Pancreas (tissue), 10 donors: ENCODE measurements at regions not wholly inside any gene's neighbourhood (a gene's known extent, or its start where the extent isn't known, plus 50 kb on each side); places are given as distances from the start of the nearest gene placed in this dataset.

ENCODE experiments used
- ATAC-seq, 4 donors: fragments of 200-7000 bp; cut with Tn5 transposase; one replicate each; pipeline versions ENCODE4 v1.8.0 to v1.9.1; 2020; ENCODE audit warnings: mild to moderate bottlenecking in 4 of 4, moderate library complexity in 4 of 4
- DNase-seq, 6 donors: peaks; one replicate each; pipeline ENCODE4 v3.0.0-alpha.2; 2020
- FAIRE-seq: peaks from 2 replicates; lab custom pipeline; 2012; peaks lifted over from hg19 to GRCh38; lab: Jason Lieb, UNC
- H3K27ac ChIP-seq, 4 donors: fragments of 200-600 bp; sonication (generic); 1 replicate in 3 of 4; 2 replicates in 1 of 4; pipeline versions ENCODE4 v1.5.0 to v1.8.0; 2020
- H3K27me3 ChIP-seq, 4 donors: fragments of 200-600 bp; one replicate each; pipeline ENCODE4 v1.8.0; 2021
- H3K36me3 ChIP-seq, 3 donors: fragments of 200-600 bp; sonication (generic) in 1 of 3; one replicate each; pipeline versions ENCODE4 v1.5.0 to v1.8.0; 2020 to 2021
- H3K4me1 ChIP-seq, 3 donors: fragments of 200-600 bp; one replicate each; pipeline ENCODE4 v1.8.0; 2021
- H3K4me3 ChIP-seq, 4 donors: fragments of 200-600 bp; sonication (generic) in 2 of 4; one replicate each; pipeline versions ENCODE4 v1.5.0 to v1.8.0; 2020 to 2021
- H3K9me3 ChIP-seq, 4 donors: fragments of 200-600 bp; one replicate each; pipeline ENCODE4 v1.8.0; 2021
- WGBS, 2 donors: extraction: QIAGEN DNeasy Blood & Tissue Kit; methylation state at CpG; one replicate each; pipeline ENCODE4 v1.1.7; 2013; 5-methylcytosine and 5-hydroxymethylcytosine counted together
- intact Hi-C, 3 donors: fragments of 100-400 bp; cut with DNase I; formaldehyde crosslinking; loops; one replicate each; pipeline versions ENCODE4 v1.11.1 to v1.14.2; 2022
- TF ChIP-seq, protein P1 (sequence below), 4 donors: fragments of 200-600 bp; sonication (generic) in 3 of 4; IDR thresholded peaks; one replicate each; pipeline versions ENCODE4 v1.5.0 to v1.8.0; 2021; ENCODE audit warnings: antibody characterized with exemption in 4 of 4
- donor health status: healthy with polysubstance abuse.
- donor health status: DM: no; HTN: no; CAD: no; lungs with moderate emphysema.
- donor health status: DM: no; HTN: no; CAD: no.
- donor health status: control.
- donor health status: control.
- donor health status: Bipolar disorder and iron deficiency.
- donor health status: DM: yes; HTN: yes; CAD: no.
- donor health status: DM: no; HTN: no; CAD: no.
- donor health status: DM: no; HTN: no; CAD: no.
- donor health status: DM: yes; HTN: yes; CAD: no.

- no peak for ATAC-seq
- no peaks in the 10 kb centered on the region for H3K4me1 ChIP-seq
- no peaks in the 10 kb centered on the region for H3K36me3 ChIP-seq
- H3K4me3 ChIP-seq = no peak overlapping the region
- no peak for DNase-seq
- no peak overlapping the region for H3K27ac ChIP-seq
- no peaks in the 10 kb centered on the region for H3K27me3 ChIP-seq
- no peak for FAIRE-seq
- no peaks in the 10 kb centered on the region for H3K9me3 ChIP-seq
- intact Hi-C loops = no loop called here
- TF ChIP-seq, protein P1, sequence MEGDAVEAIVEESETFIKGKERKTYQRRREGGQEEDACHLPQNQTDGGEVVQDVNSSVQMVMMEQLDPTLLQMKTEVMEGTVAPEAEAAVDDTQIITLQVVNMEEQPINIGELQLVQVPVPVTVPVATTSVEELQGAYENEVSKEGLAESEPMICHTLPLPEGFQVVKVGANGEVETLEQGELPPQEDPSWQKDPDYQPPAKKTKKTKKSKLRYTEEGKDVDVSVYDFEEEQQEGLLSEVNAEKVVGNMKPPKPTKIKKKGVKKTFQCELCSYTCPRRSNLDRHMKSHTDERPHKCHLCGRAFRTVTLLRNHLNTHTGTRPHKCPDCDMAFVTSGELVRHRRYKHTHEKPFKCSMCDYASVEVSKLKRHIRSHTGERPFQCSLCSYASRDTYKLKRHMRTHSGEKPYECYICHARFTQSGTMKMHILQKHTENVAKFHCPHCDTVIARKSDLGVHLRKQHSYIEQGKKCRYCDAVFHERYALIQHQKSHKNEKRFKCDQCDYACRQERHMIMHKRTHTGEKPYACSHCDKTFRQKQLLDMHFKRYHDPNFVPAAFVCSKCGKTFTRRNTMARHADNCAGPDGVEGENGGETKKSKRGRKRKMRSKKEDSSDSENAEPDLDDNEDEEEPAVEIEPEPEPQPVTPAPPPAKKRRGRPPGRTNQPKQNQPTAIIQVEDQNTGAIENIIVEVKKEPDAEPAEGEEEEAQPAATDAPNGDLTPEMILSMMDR (IDR thresholded peaks at IDR 0.05) = no peak
- WGBS, 2 donors = 86 to 88% methylated on average over 6 of the region's 6 CpGs
These were observed 150.3 kb upstream of the SLC24A2 start for GRCh38 chr9:19938990-19939733.

DNA sequence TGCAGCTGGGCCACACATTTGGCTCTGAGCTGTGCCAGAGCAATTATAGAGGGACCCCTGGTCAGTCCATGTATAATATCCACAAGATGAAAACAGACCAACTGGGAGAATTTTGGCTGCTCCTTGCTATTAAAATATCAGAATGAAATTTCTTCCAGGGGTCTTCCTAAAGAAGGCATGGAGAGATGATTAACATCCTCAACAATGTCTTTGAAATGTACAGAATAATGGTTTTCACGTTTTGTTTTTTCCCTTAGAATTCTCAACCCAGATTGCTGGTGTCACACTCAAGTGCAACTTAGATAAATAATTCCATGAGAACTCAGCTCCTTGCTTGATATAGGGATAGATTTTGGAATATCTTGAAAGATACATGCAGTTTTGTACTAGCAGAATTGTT lies 148.3 kb upstream of the SLC24A2 start:
- H3K36me3 ChIP-seq = no peaks in the 10 kb centered on the region
- DNase-seq = no peak

GRCh38 chr9:19936598-19936997 lies 147.8 kb upstream of the SLC24A2 start:
- Histone ChIP-seq H3K9me3 (no peaks in the 10 kb centered on the region), H3K27ac (no peak overlapping the region), H3K4me3 (no peak overlapping the region), H3K27me3 (no peaks in the 10 kb centered on the region), H3K36me3 (no peaks in the 10 kb centered on the region), H3K4me1 (no peaks in the 10 kb centered on the region)
- intact Hi-C loops = no loop called here
- FAIRE-seq (no peak), ATAC-seq (no peak), DNase-seq (no peak)
- 0% methylated on average over 1 of the region's 1 CpG for WGBS, 2 donors
- TF ChIP-seq, protein P1 (IDR thresholded peaks at IDR 0.05) = no peak

More for the DNA sequence above, 148.3 kb upstream of the SLC24A2 start:
- no peaks in the 10 kb centered on the region for H3K27me3 ChIP-seq
- FAIRE-seq (no peak), ATAC-seq (no peak)
- no peaks in the 10 kb centered on the region for H3K9me3 ChIP-seq
- intact Hi-C loops = no loop called here
- WGBS, 2 donors = 67 to 86% methylated on average over 1 of the region's 1 CpG
- no peaks in the 10 kb centered on the region for H3K4me1 ChIP-seq
- H3K4me3 ChIP-seq = no peak overlapping the region
- no peak overlapping the region for H3K27ac ChIP-seq
- TF ChIP-seq, protein P1 (IDR thresholded peaks at IDR 0.05) = no peak

GRCh38 chr9:19935422-19935821 lies 146.6 kb upstream of the SLC24A2 start:
- no peak for ATAC-seq
- DNase-seq = no peak
- intact Hi-C loops = no loop called here
- 82 to 83% methylated on average over 4 of the region's 4 CpGs for WGBS, 2 donors
- Histone ChIP-seq H3K4me1 (no peaks in the 10 kb centered on the region), H3K27ac (no peak overlapping the region), H3K4me3 (no peak overlapping the region), H3K9me3 (no peaks in the 10 kb centered on the region), H3K36me3 (no peaks in the 10 kb centered on the region), H3K27me3 (no peaks in the 10 kb centered on the region)
- FAIRE-seq = no peak
- TF ChIP-seq, protein P1 (IDR thresholded peaks at IDR 0.05) = no peak

- Histone ChIP-seq H3K27ac (no peak overlapping the region), H3K36me3 (no peaks in the 10 kb centered on the region), H3K27me3 (no peaks in the 10 kb centered on the region), H3K4me1 (no peaks in the 10 kb centered on the region), H3K9me3 (no peaks in the 10 kb centered on the region), H3K4me3 (peak overlapping the region; percentile 9 to 52 (median 33))
- FAIRE-seq (no peak), ATAC-seq (peak in 3 of 4 donors; percentile 79 to 86 (median 81)), DNase-seq (peak in 3 of 6 donors; percentile 20 to 69 (median 56))
- TF ChIP-seq, protein P1 (IDR thresholded peaks at IDR 0.05) = no peak
- WGBS, 2 donors = 5% methylated on average over 41 of the region's 41 CpGs
- intact Hi-C loops = no loop called here
These were observed 145.5 kb upstream of the SLC24A2 start for GRCh38 chr9:19934301-19934871.
